ENCODE measurements at regions not wholly inside any gene's neighbourhood (a gene's known extent, or its start where the extent isn't known, plus 50 kb on each side); places are given as distances from the start of the nearest gene placed in this dataset.

- no peak overlapping the region for H4K91ac ChIP-seq (ENCODE audit: insufficient read length, low read depth, low read length)
- no peak overlapping the region for H3K23ac ChIP-seq (ENCODE audit: insufficient read length, low read depth, low read length)
- no peaks in the 10 kb centered on the region for H3K27me3 ChIP-seq (ENCODE audit: insufficient read depth, low read length)
- WGBS (ENCODE audit: extremely low coverage, insufficient read length, low lambda C conversion rate): no CpG with 5 or more reads among the region's 1 CpG
- no peak overlapping the region for H2BK20ac ChIP-seq (ENCODE audit: low read depth, low read length, poor library complexity, severe bottlenecking)
- H3K4ac ChIP-seq (ENCODE audit: low read depth, low read length): no peak overlapping the region
- no peak overlapping the region for H2BK5ac ChIP-seq (ENCODE audit: insufficient read length, low read length)
- no peaks in the 10 kb centered on the region for H3K9me3 ChIP-seq (ENCODE audit: control insufficient read depth, low read depth, low read length)
- H2AFZ ChIP-seq (ENCODE audit: low read length): no peak overlapping the region
- H3K79me1 ChIP-seq (ENCODE audit: insufficient read depth, low read depth, low read length, poor library complexity, severe bottlenecking): no peaks in the 10 kb centered on the region
- no peaks in the 10 kb centered on the region for H3K23me2 ChIP-seq (ENCODE audit: insufficient read length, low read depth, low read length, poor library complexity, severe bottlenecking)
- Mint-ChIP-seq H3K9me3 (peaks cover 2 to 16% of the 10 kb centered on the region in 2 experiments; a peak in 3 of 5 replicates), H3K4me3 (no peak overlapping the region), H3K4me1 (peaks cover 7 to 10% of the 10 kb centered on the region in 2 experiments), H3K36me3 (ENCODE audit: insufficient read depth in 1 of 3, low read depth in 3 of 3) (no peaks in the 10 kb centered on the region; a peak in 2 of 7 replicates), H3K27ac (no peak overlapping the region), H3K27me3 (ENCODE audit: low read depth) (no peaks in the 10 kb centered on the region; the same call in 1 of the 2 replicates)
- H3K79me2 ChIP-seq (ENCODE audit: insufficient read depth, low read length): no peaks in the 10 kb centered on the region
- H3T11ph ChIP-seq (ENCODE audit: low read length): no peak overlapping the region
- no peaks in the 10 kb centered on the region for H3K4me1 ChIP-seq (ENCODE audit: insufficient read depth, low read length)
- no peak overlapping the region for H4K8ac ChIP-seq (replicated peaks; ENCODE audit: insufficient read length, low read depth, low read length)
- H2BK15ac ChIP-seq (ENCODE audit: low read depth, low read length): no peak overlapping the region
- no peak for TF ChIP-seq CTCF (conservative IDR thresholded peaks at IDR 0.05)
- no peak overlapping the region for H3K14ac ChIP-seq (ENCODE audit: insufficient read depth, low read length)
- no peak for DNase-seq
- no peak overlapping the region for H2BK12ac ChIP-seq (ENCODE audit: insufficient read length, low read depth, low read length)
- H2BK120ac ChIP-seq (ENCODE audit: low read depth, low read length, poor library complexity, severe bottlenecking): no peak overlapping the region
- H4K5ac ChIP-seq (ENCODE audit: insufficient read length, low read depth, low read length): no peak overlapping the region
- H3K27ac ChIP-seq (ENCODE audit: insufficient read length, low read depth, low read length): no peak overlapping the region
- no peak overlapping the region for H3K56ac ChIP-seq (ENCODE audit: insufficient read length, low read depth, low read length)
- H2AK5ac ChIP-seq (ENCODE audit: insufficient read length, low read length): no peak overlapping the region
- H3K18ac ChIP-seq (ENCODE audit: insufficient read length, low read depth, low read length): no peak overlapping the region
- H3K9ac ChIP-seq (ENCODE audit: extremely low read depth, insufficient read length, low read length): no peak overlapping the region
- H3K4me2 ChIP-seq (ENCODE audit: insufficient read depth, insufficient read length, low read length): no peak overlapping the region
- no peaks in the 10 kb centered on the region for H4K20me1 ChIP-seq (ENCODE audit: control insufficient read depth, insufficient read depth, insufficient read length)
Measured at GRCh38 chr1:233435622-233436021, 108.1 kb downstream of the MAP3K21 start.

All from H9 (cell line).